CD14-positive monocyte (primary cell): ENCODE measurements at regions not wholly inside any gene's neighbourhood (a gene's known extent, or its start where the extent isn't known, plus 50 kb on each side); places are given as distances from the start of the nearest gene placed in this dataset.

ENCODE experiments used
- DNase-seq, 3 donors: peaks; one replicate each; pipeline ENCODE4 v3.0.0-alpha.2; 2011 to 2022
- H2AFZ ChIP-seq: 2 replicates; pipeline ENCODE4 v1.6.0; 2012; ENCODE audit warnings: mild to moderate bottlenecking, low read depth, low read length, inconsistent platforms; ENCODE audit not compliant: insufficient read depth, poor library complexity, severe bottlenecking
- H3K27ac ChIP-seq, 2 donors: 1 replicate in 1 of 2; 2 replicates in 1 of 2; pipeline ENCODE4 v1.5.1; 2012 to 2013; ENCODE audit warnings: low read length in 2 of 2, control low read depth in 1 of 2, inconsistent platforms in 1 of 2, low read depth in 1 of 2, mild to moderate bottlenecking in 1 of 2
- H3K27me3 ChIP-seq, 2 donors: one replicate each; pipeline versions ENCODE4 v1.6.0 to v1.6.1; 2011 to 2013; ENCODE audit warnings: low read length in 2 of 2; ENCODE audit not compliant: control insufficient read depth in 2 of 2, insufficient read depth in 2 of 2
- H3K36me3 ChIP-seq, 2 donors: replicated peaks in 1 of 2; 1 replicate in 1 of 2; 2 replicates in 1 of 2; pipeline versions ENCODE4 v1.5.1 to v1.6.1; 2012 to 2013; ENCODE audit warnings: low read length in 2 of 2, control low read depth in 1 of 2, inconsistent platforms in 1 of 2, mild to moderate bottlenecking in 1 of 2; ENCODE audit not compliant: insufficient read depth in 2 of 2, control insufficient read depth in 1 of 2
- H3K4me1 ChIP-seq, 2 donors: 1 replicate in 1 of 2; 2 replicates in 1 of 2; pipeline versions ENCODE4 v1.5.1 to v1.6.1; 2012 to 2013; ENCODE audit warnings: low read length in 2 of 2, control low read depth in 1 of 2, inconsistent platforms in 1 of 2, mild to moderate bottlenecking in 1 of 2, moderate library complexity in 1 of 2; ENCODE audit not compliant: insufficient read depth in 2 of 2, control insufficient read depth in 1 of 2
- H3K4me2 ChIP-seq: replicated peaks from 2 replicates; pipeline ENCODE3; 2012; ENCODE audit warnings: low read length, moderate library complexity, mild to moderate bottlenecking; ENCODE audit not compliant: poor library complexity, severe bottlenecking; ENCODE audit errors: extremely low read depth
- H3K4me3 ChIP-seq, 3 experiments: fragments of 200-600 bp in 1 of 3; sonication (generic) in 1 of 3; replicated peaks in 1 of 3; 1 replicate in 2 of 3; 2 replicates in 1 of 3; pipeline ENCODE4 v1.5.1; 2011 to 2013; ENCODE audit warnings: low read length in 3 of 3, mild to moderate bottlenecking in 3 of 3, control low read depth in 2 of 3, low read depth in 2 of 3, inconsistent platforms in 1 of 3, moderate library complexity in 1 of 3
- H3K79me2 ChIP-seq: 2 replicates; pipeline ENCODE4 v1.6.0; 2012; ENCODE audit warnings: mild to moderate bottlenecking, control low read depth, inconsistent platforms, low read length, moderate library complexity; ENCODE audit not compliant: insufficient read depth
- H3K9ac ChIP-seq: 2 replicates; pipeline ENCODE4 v1.6.0; 2017; ENCODE audit warnings: low read length, mild to moderate bottlenecking; ENCODE audit not compliant: insufficient read depth, poor library complexity, severe bottlenecking
- H3K9me3 ChIP-seq, 2 donors: replicated peaks in 1 of 2; 1 replicate in 1 of 2; 2 replicates in 1 of 2; pipeline versions ENCODE4 v1.5.1 to v1.6.1; 2012 to 2013; ENCODE audit warnings: low read length in 2 of 2, control low read depth in 1 of 2; ENCODE audit not compliant: control insufficient read depth in 1 of 2, insufficient read depth in 1 of 2
- H4K20me1 ChIP-seq: 2 replicates; pipeline ENCODE4 v1.6.0; 2012; ENCODE audit warnings: mild to moderate bottlenecking, low read length, control low read depth, moderate library complexity; ENCODE audit not compliant: insufficient read depth
- H3K27ac Mint-ChIP-seq, 7 donors: one replicate each; pipeline ENCODE4 v1.8.0; 2020; ENCODE audit warnings: mild to moderate bottlenecking in 7 of 7, mixed read lengths in 7 of 7, moderate library complexity in 6 of 7, inconsistent platforms in 2 of 7
- H3K27me3 Mint-ChIP-seq, 3 donors: one replicate each; pipeline ENCODE4 v1.8.0; 2021 to 2022; ENCODE audit warnings: low read depth in 3 of 3, mild to moderate bottlenecking in 3 of 3, mixed read lengths in 3 of 3, moderate library complexity in 3 of 3, inconsistent platforms in 1 of 3
- H3K36me3 Mint-ChIP-seq, 2 donors: one replicate each; pipeline ENCODE4 v1.8.0; 2020; ENCODE audit warnings: mixed read lengths in 2 of 2, inconsistent platforms in 1 of 2, mild to moderate bottlenecking in 1 of 2
- H3K4me1 Mint-ChIP-seq: one replicate; pipeline ENCODE4 v1.8.0; 2020; ENCODE audit warnings: mild to moderate bottlenecking, mixed read lengths
- H3K4me3 Mint-ChIP-seq, 2 donors: one replicate each; pipeline ENCODE4 v1.8.0; 2020; ENCODE audit warnings: mild to moderate bottlenecking in 2 of 2, mixed read lengths in 2 of 2, moderate library complexity in 1 of 2
- H3K9me3 Mint-ChIP-seq, 7 donors: one replicate each; pipeline ENCODE4 v1.8.0; 2020 to 2022; ENCODE audit warnings: mixed read lengths in 7 of 7, mild to moderate bottlenecking in 6 of 7, moderate library complexity in 6 of 7, inconsistent platforms in 2 of 7
- WGBS: methylation state at CpG from one replicate; pipeline ENCODE4 v1.1.5; 2013; ENCODE audit warnings: missing lambda C conversion rate; ENCODE audit not compliant: insufficient coverage; 5-methylcytosine and 5-hydroxymethylcytosine counted together
- intact Hi-C, 2 donors: fragments of 100-400 bp; cut with micrococcal nuclease; formaldehyde crosslinking; loops; one replicate each; pipeline versions ENCODE4 v1.15.0 to v1.15.1; 2023
- TF ChIP-seq, protein P1 (sequence below): fragments of 200-600 bp; IDR thresholded peaks from one replicate; pipeline ENCODE4 v1.8.0; 2022; ENCODE audit warnings: antibody characterized with exemption, mild to moderate bottlenecking

DNA sequence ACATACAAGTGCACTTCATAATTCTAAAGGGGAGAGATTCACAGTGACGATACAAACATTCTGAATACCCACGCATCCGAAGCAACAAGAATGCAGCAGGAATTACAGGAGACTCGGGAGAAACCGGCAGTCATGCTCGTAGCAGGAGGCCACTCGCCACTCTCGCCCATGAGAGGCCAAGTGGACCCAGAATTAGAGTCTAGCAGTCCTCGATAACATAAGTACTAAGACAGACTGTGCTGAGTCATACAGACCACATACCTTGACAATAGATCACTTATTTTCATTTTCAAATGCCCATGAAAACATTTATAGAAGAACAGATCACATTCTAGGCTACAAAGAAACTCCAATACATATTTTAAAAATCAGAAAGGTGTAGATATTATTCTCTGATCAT is 299.1 kb upstream of the TSHZ3 start:
- H3K27ac ChIP-seq, result no peak overlapping the region
- Mint-ChIP-seq H3K27ac (no peak overlapping the region), H3K4me1 (no peaks in the 10 kb centered on the region), H3K36me3 (no peaks in the 10 kb centered on the region), H3K9me3 (peaks cover 6 to 13% (median 9%) of the 10 kb centered on the region in 7 donors), H3K4me3 (no peak overlapping the region), H3K27me3 (peaks cover 0 to 2% (median 0%) of the 10 kb centered on the region in 3 donors)
- no peaks in the 10 kb centered on the region for H4K20me1 ChIP-seq
- peaks cover 3 to 5% of the 10 kb centered on the region in 2 donors for H3K9me3 ChIP-seq
- TF ChIP-seq, protein P1, sequence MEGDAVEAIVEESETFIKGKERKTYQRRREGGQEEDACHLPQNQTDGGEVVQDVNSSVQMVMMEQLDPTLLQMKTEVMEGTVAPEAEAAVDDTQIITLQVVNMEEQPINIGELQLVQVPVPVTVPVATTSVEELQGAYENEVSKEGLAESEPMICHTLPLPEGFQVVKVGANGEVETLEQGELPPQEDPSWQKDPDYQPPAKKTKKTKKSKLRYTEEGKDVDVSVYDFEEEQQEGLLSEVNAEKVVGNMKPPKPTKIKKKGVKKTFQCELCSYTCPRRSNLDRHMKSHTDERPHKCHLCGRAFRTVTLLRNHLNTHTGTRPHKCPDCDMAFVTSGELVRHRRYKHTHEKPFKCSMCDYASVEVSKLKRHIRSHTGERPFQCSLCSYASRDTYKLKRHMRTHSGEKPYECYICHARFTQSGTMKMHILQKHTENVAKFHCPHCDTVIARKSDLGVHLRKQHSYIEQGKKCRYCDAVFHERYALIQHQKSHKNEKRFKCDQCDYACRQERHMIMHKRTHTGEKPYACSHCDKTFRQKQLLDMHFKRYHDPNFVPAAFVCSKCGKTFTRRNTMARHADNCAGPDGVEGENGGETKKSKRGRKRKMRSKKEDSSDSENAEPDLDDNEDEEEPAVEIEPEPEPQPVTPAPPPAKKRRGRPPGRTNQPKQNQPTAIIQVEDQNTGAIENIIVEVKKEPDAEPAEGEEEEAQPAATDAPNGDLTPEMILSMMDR, result no peak
- no peak overlapping the region for H3K9ac ChIP-seq
- no peaks in the 10 kb centered on the region for H3K36me3 ChIP-seq
- H3K79me2 ChIP-seq, result no peaks in the 10 kb centered on the region
- H3K4me2 ChIP-seq, result no peak overlapping the region
- no peaks in the 10 kb centered on the region for H3K4me1 ChIP-seq
- no peaks in the 10 kb centered on the region for H3K27me3 ChIP-seq
- no peak overlapping the region for H3K4me3 ChIP-seq
- intact Hi-C loops, result no loop called here
- no peak for DNase-seq
- 98% methylated on average over 8 of the region's 9 CpGs for WGBS
- H2AFZ ChIP-seq, result no peak overlapping the region

DNA sequence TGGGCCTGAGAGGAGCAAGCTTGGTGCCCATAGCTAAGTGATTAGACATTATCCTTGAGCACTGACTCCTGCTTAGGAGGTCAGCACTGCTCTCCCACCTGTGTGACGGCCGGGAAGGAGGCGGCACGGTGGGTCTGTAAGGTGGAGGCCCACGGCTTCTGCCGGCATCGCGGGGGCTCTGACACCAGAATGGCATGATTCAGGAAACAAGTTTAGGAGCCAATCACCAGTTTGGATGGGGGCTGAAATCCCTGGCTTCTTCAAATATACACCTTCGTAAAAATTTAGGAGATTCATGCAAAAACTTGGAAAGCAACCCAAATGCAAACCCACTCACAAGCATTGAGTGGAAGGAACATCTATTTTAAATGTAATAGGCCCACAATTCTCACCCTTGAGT is 307.3 kb upstream of the TSHZ3 start:
- intact Hi-C loops, result no loop called here
- TF ChIP-seq, protein P1, result no peak
- no peak for DNase-seq
- Mint-ChIP-seq H3K27me3 (peaks cover 0 to 6% (median 2%) of the 10 kb centered on the region in 3 donors), H3K4me1 (no peaks in the 10 kb centered on the region), H3K4me3 (no peak overlapping the region), H3K27ac (no peak overlapping the region), H3K9me3 (peaks cover 0 to 6% (median 2%) of the 10 kb centered on the region in 7 donors), H3K36me3 (no peaks in the 10 kb centered on the region)
- WGBS, result 100% methylated on average over 7 of the region's 9 CpGs
- Histone ChIP-seq H3K4me2 (no peak overlapping the region), H3K27me3 (no peaks in the 10 kb centered on the region), H3K9me3 (no peaks in the 10 kb centered on the region), H3K4me3 (no peak overlapping the region), H3K36me3 (no peaks in the 10 kb centered on the region), H3K4me1 (no peaks in the 10 kb centered on the region), H3K79me2 (no peaks in the 10 kb centered on the region), H3K9ac (no peak overlapping the region), H3K27ac (no peak overlapping the region), H4K20me1 (no peaks in the 10 kb centered on the region), H2AFZ (no peak overlapping the region)
